GM12878 (cell line): ENCODE measurements at regions not wholly inside any gene's neighbourhood (a gene's known extent, or its start where the extent isn't known, plus 50 kb on each side); places are given as distances from the start of the nearest gene placed in this dataset.

ENCODE experiments used
- ATAC-seq: fragments of 200-7000 bp; cut with Tn5 transposase; 3 replicates; pipeline ENCODE4 v1.9.1; 2020; ENCODE audit warnings: mild to moderate bottlenecking, moderate library complexity
- BruUV-seq: library from RNA; stranded (reverse); fragments of 400-500 nt; replicated peaks from 2 replicates; lab custom pipeline; 2021; lab: Mats Ljungman, UMichigan
- CTCF ChIA-PET: fragments of 300-600 bp; sonication (Branson Sonifier 250); formaldehyde crosslinking; extraction: SDS; loops from one replicate; lab custom pipeline; 2021; ENCODE audit warnings: inconsistent platforms; lab: Yijun Ruan, JAX
- POLR2A ChIA-PET: fragments of 350-600 bp; formaldehyde crosslinking; extraction: SDS; loops from one replicate; lab custom pipeline; 2021; ENCODE audit warnings: inconsistent platforms; lab: Charles Lee
- RAD21 ChIA-PET: fragments of 300-600 bp; sonication (Branson Sonifier 250); formaldehyde crosslinking; loops from one replicate; lab custom pipeline; 2023; ENCODE audit warnings: antibody characterized with exemption; ENCODE audit not compliant: unreplicated experiment; lab: Charles Lee
- SMC1A ChIA-PET: fragments of 300-600 bp; sonication (Branson Sonifier 250); formaldehyde crosslinking; loops from one replicate; lab custom pipeline; 2023; ENCODE audit not compliant: unreplicated experiment, uncharacterized antibody; lab: Charles Lee
- DNase-seq: peaks from one replicate; pipeline ENCODE4 v3.0.0-alpha.2; 2011; ENCODE audit warnings: low read depth, low spot score
- FAIRE-seq: peaks from 3 replicates; lab custom pipeline; 2011; peaks lifted over from hg19 to GRCh38; lab: Jason Lieb, UNC
- H2AFZ ChIP-seq: 2 replicates; pipeline ENCODE4 v1.6.0; 2011; ENCODE audit warnings: low read depth, low read length, control low read depth; ENCODE audit not compliant: control insufficient read depth
- H3K27ac ChIP-seq: 2 replicates; pipeline ENCODE4 v1.5.1; 2011; ENCODE audit warnings: control low read depth; ENCODE audit not compliant: control insufficient read depth, insufficient read depth
- H3K27me3 ChIP-seq, 2 experiments: replicated peaks in 1 of 2; 2 replicates each; pipeline versions ENCODE4 v1.6.0 to v1.6.1; 2011; ENCODE audit warnings: low read length in 1 of 2; ENCODE audit not compliant: control insufficient read depth in 2 of 2, insufficient read depth in 2 of 2
- H3K36me3 ChIP-seq, 2 experiments: 2 replicates each; pipeline ENCODE4 v1.5.1; 2011; ENCODE audit warnings: low read length in 1 of 2; ENCODE audit not compliant: control insufficient read depth in 2 of 2, insufficient read depth in 2 of 2
- H3K4me1 ChIP-seq: 2 replicates; pipeline ENCODE4 v1.6.1; 2011; ENCODE audit warnings: mild to moderate bottlenecking, low read length, moderate library complexity, mixed read lengths; ENCODE audit not compliant: control insufficient read depth, insufficient read depth
- H3K4me2 ChIP-seq: 2 replicates; pipeline ENCODE4 v1.6.0; 2011; ENCODE audit warnings: control low read depth; ENCODE audit not compliant: control insufficient read depth, insufficient read depth
- H3K4me3 ChIP-seq: fragments of 200-600 bp; sonication (generic); 2 replicates; pipeline ENCODE4 v1.5.1; 2016
- H3K79me2 ChIP-seq: 2 replicates; pipeline ENCODE4 v1.6.0; 2011; ENCODE audit warnings: low read length; ENCODE audit not compliant: control insufficient read depth, insufficient read depth
- H3K9ac ChIP-seq: 2 replicates; pipeline ENCODE4 v1.8.0; 2011; ENCODE audit warnings: low read length, control low read depth, mixed read lengths; ENCODE audit not compliant: control insufficient read depth, insufficient read depth
- H3K9me3 ChIP-seq: replicated peaks from 3 replicates; pipeline ENCODE4 v1.5.1; 2011; ENCODE audit warnings: mild to moderate bottlenecking, low read length; ENCODE audit not compliant: control insufficient read depth, insufficient read depth
- H4K20me1 ChIP-seq: 2 replicates; pipeline ENCODE4 v1.6.0; 2011; ENCODE audit not compliant: control insufficient read depth, insufficient read depth
- BRCA1 ChIP-seq: IDR thresholded peaks from 2 replicates; pipeline ENCODE4 v1.6.1; 2011; ENCODE audit warnings: low read depth, low read length, improper control_type of control experiment
- CBFB ChIP-seq: IDR thresholded peaks from 2 replicates; pipeline ENCODE4 v1.6.1; 2016; ENCODE audit warnings: antibody characterized with exemption, low read depth
- CREB1 ChIP-seq: IDR thresholded peaks from 2 replicates; pipeline ENCODE4 v1.6.1; 2012; ENCODE audit warnings: low read depth, mild to moderate bottlenecking, inconsistent platforms
- FOXM1 ChIP-seq: IDR thresholded peaks from 2 replicates; pipeline ENCODE4 v1.6.1; 2012; ENCODE audit warnings: low read depth, mild to moderate bottlenecking, inconsistent platforms, low read length, moderate library complexity
- GABPA ChIP-seq: IDR thresholded peaks from 2 replicates; pipeline ENCODE4 v1.6.1; 2014; ENCODE audit warnings: antibody characterized with exemption, low read depth, mild to moderate bottlenecking, inconsistent platforms
- HCFC1 ChIP-seq: fragments of 150-350 bp; IDR thresholded peaks from 2 replicates; pipeline ENCODE4 v1.6.1; 2014; ENCODE audit warnings: low read length
- JUND ChIP-seq: IDR thresholded peaks from 2 replicates; pipeline ENCODE4 v1.6.1; 2012; ENCODE audit warnings: low read depth, mild to moderate bottlenecking, low read length, improper control_type of control experiment, moderate library complexity
- KLF5 ChIP-seq: fragments of 450-650 bp; IDR thresholded peaks from 2 replicates; pipeline ENCODE4 v1.6.1; 2014; ENCODE audit warnings: mild to moderate bottlenecking; ENCODE audit not compliant: partially characterized antibody
- LARP7 ChIP-seq: fragments of 450-650 bp; IDR thresholded peaks from 2 replicates; pipeline ENCODE4 v1.6.1; 2017; ENCODE audit warnings: mild to moderate bottlenecking
- NR2C2 ChIP-seq: IDR thresholded peaks from 2 replicates; pipeline ENCODE4 v1.6.1; 2011; ENCODE audit warnings: borderline replicate concordance, low read depth; ENCODE audit not compliant: control insufficient read depth, insufficient read length
- SRF ChIP-seq, 2 experiments: IDR thresholded peaks; 2 replicates each; pipeline ENCODE4 v1.6.1; 2011; ENCODE audit warnings: low read depth in 2 of 2, low read length in 2 of 2, mild to moderate bottlenecking in 1 of 2, moderate library complexity in 1 of 2
- TCF12 ChIP-seq: IDR thresholded peaks from 2 replicates; pipeline ENCODE4 v1.6.1; 2011; ENCODE audit warnings: low read depth, mild to moderate bottlenecking, low read length
- WRNIP1 ChIP-seq: IDR thresholded peaks from 2 replicates; pipeline ENCODE4 v1.6.1; 2011; ENCODE audit warnings: low read depth, low read length, improper control_type of control experiment, borderline replicate concordance
- ZNF217 ChIP-seq: fragments of 450-650 bp; IDR thresholded peaks from 2 replicates; pipeline ENCODE4 v1.6.1; 2017; ENCODE audit warnings: antibody characterized with exemption, mild to moderate bottlenecking
- WGBS: methylation state at CpG from one replicate; pipeline ENCODE4 v1.1.6; 2016; ENCODE audit warnings: low lambda C conversion rate; ENCODE audit not compliant: insufficient replicate concordance, insufficient coverage; ENCODE audit errors: missing lambda C conversion rate; 5-methylcytosine and 5-hydroxymethylcytosine counted together
- in situ Hi-C: fragments of 300-500 bp; cut with MboI; formaldehyde crosslinking; loops from 9 replicates; pipeline ENCODE4 v1.14.3; 2018; ENCODE audit warnings: mixed read lengths
- intact Hi-C: fragments of 100-400 bp; cut with micrococcal nuclease; formaldehyde crosslinking; loops from one replicate; pipeline ENCODE4 v1.14.2; 2022; ENCODE audit not compliant: unreplicated experiment
- TF ChIP-seq, protein P1 (sequence below): IDR thresholded peaks from 2 replicates; pipeline ENCODE4 v1.6.1; 2012; ENCODE audit warnings: low read length, inconsistent platforms
- TF ChIP-seq, protein P2 (sequence below): fragments of 450-650 bp; IDR thresholded peaks from 2 replicates; pipeline ENCODE4 v1.6.1; 2017; ENCODE audit warnings: borderline replicate concordance
- TF ChIP-seq, protein P3 (sequence below): fragments of 450-650 bp; IDR thresholded peaks from 2 replicates; pipeline ENCODE4 v1.6.1; 2016; ENCODE audit warnings: mild to moderate bottlenecking
- TF ChIP-seq, protein P4 (sequence below): fragments of 150-350 bp; IDR thresholded peaks from 2 replicates; pipeline ENCODE4 v1.6.1; 2014; ENCODE audit warnings: mild to moderate bottlenecking, low read depth, low read length

DNA sequence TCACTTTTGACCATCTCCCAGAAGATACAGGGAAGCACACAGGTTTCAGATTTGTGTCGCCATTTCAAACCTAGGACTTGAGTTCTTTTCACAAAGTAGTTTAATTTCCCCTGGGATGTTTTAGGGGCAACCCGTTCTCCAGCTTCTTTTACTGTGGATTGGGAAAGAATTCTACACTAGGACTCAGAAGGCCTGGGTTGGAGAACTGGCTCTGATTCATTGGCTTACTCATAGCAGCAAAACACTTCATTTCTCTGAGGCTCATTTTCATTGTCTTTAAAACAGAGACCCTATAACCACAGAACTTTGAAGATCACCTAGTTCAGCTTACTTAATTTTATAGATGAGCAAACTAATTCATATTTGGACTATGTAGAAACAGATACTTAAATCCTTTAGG is 175.9 kb upstream of the SALL1 start (continued):
- TF ChIP-seq WRNIP1: no peak
- TF ChIP-seq HCFC1: no peak
- TF ChIP-seq CREB1: no peak
- TF ChIP-seq, protein P1, sequence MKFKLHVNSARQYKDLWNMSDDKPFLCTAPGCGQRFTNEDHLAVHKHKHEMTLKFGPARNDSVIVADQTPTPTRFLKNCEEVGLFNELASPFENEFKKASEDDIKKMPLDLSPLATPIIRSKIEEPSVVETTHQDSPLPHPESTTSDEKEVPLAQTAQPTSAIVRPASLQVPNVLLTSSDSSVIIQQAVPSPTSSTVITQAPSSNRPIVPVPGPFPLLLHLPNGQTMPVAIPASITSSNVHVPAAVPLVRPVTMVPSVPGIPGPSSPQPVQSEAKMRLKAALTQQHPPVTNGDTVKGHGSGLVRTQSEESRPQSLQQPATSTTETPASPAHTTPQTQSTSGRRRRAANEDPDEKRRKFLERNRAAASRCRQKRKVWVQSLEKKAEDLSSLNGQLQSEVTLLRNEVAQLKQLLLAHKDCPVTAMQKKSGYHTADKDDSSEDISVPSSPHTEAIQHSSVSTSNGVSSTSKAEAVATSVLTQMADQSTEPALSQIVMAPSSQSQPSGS: no peak
- no peak for TF ChIP-seq KLF5
- no peak for TF ChIP-seq BRCA1
- no peak for TF ChIP-seq FOXM1

DNA sequence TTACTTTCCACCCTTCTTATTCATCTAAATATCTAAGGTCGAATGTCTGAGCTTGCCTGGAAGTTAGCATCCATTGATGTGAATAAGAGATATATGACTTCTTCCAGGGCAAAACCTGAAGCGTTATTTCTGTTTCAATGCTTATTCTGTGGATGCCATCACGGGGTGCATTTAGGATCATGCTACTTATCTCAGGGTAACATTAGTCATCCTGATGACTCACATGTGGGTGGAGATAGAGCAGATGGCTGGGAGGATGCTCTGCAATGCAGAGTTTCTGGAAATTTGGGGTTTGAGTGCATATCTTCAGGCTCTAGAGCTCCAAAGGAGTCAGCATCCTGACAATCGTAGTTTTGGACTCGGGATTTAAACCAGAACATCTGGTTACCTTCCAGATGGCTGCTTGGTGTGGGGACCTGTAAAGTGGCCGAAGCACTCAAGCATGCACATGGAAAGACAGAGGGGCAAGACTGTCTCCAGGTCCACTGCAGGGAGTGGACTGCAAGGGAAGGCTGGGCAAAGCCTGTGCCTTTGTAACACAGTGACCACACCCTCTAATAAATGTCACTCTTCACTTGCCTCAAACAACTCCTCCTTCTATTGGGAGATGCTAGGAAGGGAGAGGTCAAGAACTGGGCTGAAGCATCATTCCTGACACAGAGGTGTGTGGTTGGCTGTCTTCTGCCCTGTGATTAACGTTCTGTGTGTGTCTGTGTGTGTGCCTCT is 175.2 kb upstream of the SALL1 start:
- Histone ChIP-seq H3K27ac (no peak overlapping the region), H3K9me3 (no peaks in the 10 kb centered on the region), H2AFZ (no peak overlapping the region), H4K20me1 (no peaks in the 10 kb centered on the region), H3K9ac (no peak overlapping the region), H3K36me3 (no peaks in the 10 kb centered on the region)
- WGBS: 12% methylated on average over 7 of the region's 7 CpGs
- DNase-seq: no peak
- FAIRE-seq: no peak
- intact Hi-C loops: no loop called here
- no peak for TF ChIP-seq BRCA1
- no peak for TF ChIP-seq GABPA
- TF ChIP-seq, protein P2, sequence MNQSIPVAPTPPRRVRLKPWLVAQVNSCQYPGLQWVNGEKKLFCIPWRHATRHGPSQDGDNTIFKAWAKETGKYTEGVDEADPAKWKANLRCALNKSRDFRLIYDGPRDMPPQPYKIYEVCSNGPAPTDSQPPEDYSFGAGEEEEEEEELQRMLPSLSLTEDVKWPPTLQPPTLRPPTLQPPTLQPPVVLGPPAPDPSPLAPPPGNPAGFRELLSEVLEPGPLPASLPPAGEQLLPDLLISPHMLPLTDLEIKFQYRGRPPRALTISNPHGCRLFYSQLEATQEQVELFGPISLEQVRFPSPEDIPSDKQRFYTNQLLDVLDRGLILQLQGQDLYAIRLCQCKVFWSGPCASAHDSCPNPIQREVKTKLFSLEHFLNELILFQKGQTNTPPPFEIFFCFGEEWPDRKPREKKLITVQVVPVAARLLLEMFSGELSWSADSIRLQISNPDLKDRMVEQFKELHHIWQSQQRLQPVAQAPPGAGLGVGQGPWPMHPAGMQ: no peak
- no peak for TF ChIP-seq NR2C2
- no peak for TF ChIP-seq TCF12
- TF ChIP-seq, protein P3, sequence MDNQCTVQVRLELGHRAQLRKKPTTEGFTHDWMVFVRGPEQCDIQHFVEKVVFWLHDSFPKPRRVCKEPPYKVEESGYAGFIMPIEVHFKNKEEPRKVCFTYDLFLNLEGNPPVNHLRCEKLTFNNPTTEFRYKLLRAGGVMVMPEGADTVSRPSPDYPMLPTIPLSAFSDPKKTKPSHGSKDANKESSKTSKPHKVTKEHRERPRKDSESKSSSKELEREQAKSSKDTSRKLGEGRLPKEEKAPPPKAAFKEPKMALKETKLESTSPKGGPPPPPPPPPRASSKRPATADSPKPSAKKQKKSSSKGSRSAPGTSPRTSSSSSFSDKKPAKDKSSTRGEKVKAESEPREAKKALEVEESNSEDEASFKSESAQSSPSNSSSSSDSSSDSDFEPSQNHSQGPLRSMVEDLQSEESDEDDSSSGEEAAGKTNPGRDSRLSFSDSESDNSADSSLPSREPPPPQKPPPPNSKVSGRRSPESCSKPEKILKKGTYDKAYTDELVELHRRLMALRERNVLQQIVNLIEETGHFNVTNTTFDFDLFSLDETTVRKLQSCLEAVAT: no peak
- no peak for TF ChIP-seq CBFB
- TF ChIP-seq, protein P4, sequence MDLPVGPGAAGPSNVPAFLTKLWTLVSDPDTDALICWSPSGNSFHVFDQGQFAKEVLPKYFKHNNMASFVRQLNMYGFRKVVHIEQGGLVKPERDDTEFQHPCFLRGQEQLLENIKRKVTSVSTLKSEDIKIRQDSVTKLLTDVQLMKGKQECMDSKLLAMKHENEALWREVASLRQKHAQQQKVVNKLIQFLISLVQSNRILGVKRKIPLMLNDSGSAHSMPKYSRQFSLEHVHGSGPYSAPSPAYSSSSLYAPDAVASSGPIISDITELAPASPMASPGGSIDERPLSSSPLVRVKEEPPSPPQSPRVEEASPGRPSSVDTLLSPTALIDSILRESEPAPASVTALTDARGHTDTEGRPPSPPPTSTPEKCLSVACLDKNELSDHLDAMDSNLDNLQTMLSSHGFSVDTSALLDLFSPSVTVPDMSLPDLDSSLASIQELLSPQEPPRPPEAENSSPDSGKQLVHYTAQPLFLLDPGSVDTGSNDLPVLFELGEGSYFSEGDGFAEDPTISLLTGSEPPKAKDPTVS: no peak
- no peak for TF ChIP-seq SRF (IDR thresholded peaks at IDR 0.05; ENCODE audit: low read depth in 2 of 2, low read length in 2 of 2)
- no peak for TF ChIP-seq JUND
- no peak for TF ChIP-seq ZNF217
- no peak for TF ChIP-seq LARP7
- TF ChIP-seq, all 136 proteins: peak for 0
- Histone ChIP-seq H3K4me3 (no peak overlapping the region), H3K4me2 (no peak overlapping the region), H3K4me1 (no peaks in the 10 kb centered on the region), H3K79me2 (no peaks in the 10 kb centered on the region), H3K27me3 (no peaks in the 10 kb centered on the region)
- in situ Hi-C loops: no loop called here
- CTCF ChIA-PET: no interaction called here
- RAD21 ChIA-PET: no interaction called here
- BruUV-seq: no TSS peak
- POLR2A ChIA-PET: no interaction called here
- SMC1A ChIA-PET: no interaction called here
- no peak for ATAC-seq
